ENCODE measurements at regions not wholly inside any gene's neighbourhood (a gene's known extent, or its start where the extent isn't known, plus 50 kb on each side); places are given as distances from the start of the nearest gene placed in this dataset.

GRCh38 chr2:107132746-107133145 lies 246.8 kb upstream of the ST6GAL2 start:
- no peak overlapping the region for H3K27ac ChIP-seq (ENCODE audit: low read depth, low read length, poor library complexity, severe bottlenecking)
- intact Hi-C loops (cut with micrococcal nuclease; ENCODE audit: unreplicated experiment): no loop called here
- no peaks in the 10 kb centered on the region for H3K9me2 ChIP-seq (ENCODE audit: insufficient read depth, low read length)
- no peaks in the 10 kb centered on the region for H3K36me3 ChIP-seq (ENCODE audit: insufficient read depth, low read length)
- BruUV-seq (replicated peaks): no TSS peak
- no peaks in the 10 kb centered on the region for H3K4me1 ChIP-seq (ENCODE audit: insufficient read depth, low read length, poor library complexity, severe bottlenecking)
- POLR2A ChIA-PET: no interaction called here
- DNase-seq (ENCODE audit: low spot score): no peak
- H3K9me3 ChIP-seq (ENCODE audit: low read length): no peaks in the 10 kb centered on the region
- no peak overlapping the region for H2AFZ ChIP-seq (ENCODE audit: low read length)
- no peak overlapping the region for H3K4me3 ChIP-seq (ENCODE audit: low read depth, low read length, poor library complexity, severe bottlenecking)
- H3K79me2 ChIP-seq (ENCODE audit: insufficient read depth, low read depth, low read length): no peaks in the 10 kb centered on the region
- no peaks in the 10 kb centered on the region for H4K20me1 ChIP-seq (ENCODE audit: insufficient read depth, low read length)
- CTCF ChIA-PET (ENCODE audit: unreplicated experiment): no interaction called here
- no peak overlapping the region for H3K4me2 ChIP-seq (ENCODE audit: low read length)
- TF ChIP-seq CTCF (conservative IDR thresholded peaks at IDR 0.05; ENCODE audit: low read length) (no peak), EZH2phosphoT487 (IDR thresholded peaks at IDR 0.05; ENCODE audit: borderline replicate concordance, low read depth, low read length) (no peak)

GRCh38 chr2:107133412-107133811 lies 247.4 kb upstream of the ST6GAL2 start:
- BruUV-seq (replicated peaks): no TSS peak
- no peaks in the 10 kb centered on the region for H3K4me1 ChIP-seq (ENCODE audit: insufficient read depth, low read length, poor library complexity, severe bottlenecking)

GRCh38 chr2:107136733-107137132 lies 250.8 kb upstream of the ST6GAL2 start:
- no peak overlapping the region for H2AFZ ChIP-seq (ENCODE audit: low read length)
- no peak overlapping the region for H3K4me3 ChIP-seq (ENCODE audit: low read depth, low read length, poor library complexity, severe bottlenecking)
- no TSS peak for BruUV-seq (replicated peaks)
- no peaks in the 10 kb centered on the region for H3K4me1 ChIP-seq (ENCODE audit: insufficient read depth, low read length, poor library complexity, severe bottlenecking)
- H4K20me1 ChIP-seq (ENCODE audit: insufficient read depth, low read length): no peaks in the 10 kb centered on the region
- H3K27ac ChIP-seq (ENCODE audit: low read depth, low read length, poor library complexity, severe bottlenecking): no peak overlapping the region
- no peaks in the 10 kb centered on the region for H3K36me3 ChIP-seq (ENCODE audit: insufficient read depth, low read length)
- H3K79me2 ChIP-seq (ENCODE audit: insufficient read depth, low read depth, low read length): no peaks in the 10 kb centered on the region
- H3K9me3 ChIP-seq (ENCODE audit: low read length): no peaks in the 10 kb centered on the region
- no peak for TF ChIP-seq CTCF (conservative IDR thresholded peaks at IDR 0.05; ENCODE audit: low read length)
- no peak for TF ChIP-seq EZH2phosphoT487 (IDR thresholded peaks at IDR 0.05; ENCODE audit: borderline replicate concordance, low read depth, low read length)
- intact Hi-C loops (cut with micrococcal nuclease; ENCODE audit: unreplicated experiment): no loop called here
- no peaks in the 10 kb centered on the region for H3K9me2 ChIP-seq (ENCODE audit: insufficient read depth, low read length)
- ChIA-PET POLR2A (interaction anchor here (1.4 kb wide), 1 partner anchor 11 kb away, joined by 5 read pairs; no protein-coding TSS in a partner anchor), CTCF (ENCODE audit: unreplicated experiment) (no interaction called here)
- no peak overlapping the region for H3K4me2 ChIP-seq (ENCODE audit: low read length)
- no peak for DNase-seq (ENCODE audit: low spot score)

More at GRCh38 chr2:107133412-107133811, 247.4 kb upstream of the ST6GAL2 start:
- no peaks in the 10 kb centered on the region for H3K9me2 ChIP-seq (ENCODE audit: insufficient read depth, low read length)
- H3K79me2 ChIP-seq (ENCODE audit: insufficient read depth, low read depth, low read length): no peaks in the 10 kb centered on the region
- intact Hi-C loops (cut with micrococcal nuclease; ENCODE audit: unreplicated experiment): no loop called here
- ChIA-PET POLR2A (no interaction called here), CTCF (ENCODE audit: unreplicated experiment) (no interaction called here)
- no peaks in the 10 kb centered on the region for H3K36me3 ChIP-seq (ENCODE audit: insufficient read depth, low read length)
- H4K20me1 ChIP-seq (ENCODE audit: insufficient read depth, low read length): no peaks in the 10 kb centered on the region
- H3K9me3 ChIP-seq (ENCODE audit: low read length): no peaks in the 10 kb centered on the region
- no peak overlapping the region for H3K4me3 ChIP-seq (ENCODE audit: low read depth, low read length, poor library complexity, severe bottlenecking)
- DNase-seq (ENCODE audit: low spot score): no peak
- H3K4me2 ChIP-seq (ENCODE audit: low read length): no peak overlapping the region
- no peak overlapping the region for H2AFZ ChIP-seq (ENCODE audit: low read length)
- TF ChIP-seq EZH2phosphoT487 (IDR thresholded peaks at IDR 0.05; ENCODE audit: borderline replicate concordance, low read depth, low read length) (no peak), CTCF (conservative IDR thresholded peaks at IDR 0.05; ENCODE audit: low read length) (no peak)
- H3K27ac ChIP-seq (ENCODE audit: low read depth, low read length, poor library complexity, severe bottlenecking): no peak overlapping the region
